ENCODE measurements at regions not wholly inside any gene's neighbourhood (a gene's known extent, or its start where the extent isn't known, plus 50 kb on each side); places are given as distances from the start of the nearest gene placed in this dataset.

GRCh38 chr11:11075515-11076171, 217.8 kb upstream of the ZBED5 start:
- DNase-seq: no peak

DNA sequence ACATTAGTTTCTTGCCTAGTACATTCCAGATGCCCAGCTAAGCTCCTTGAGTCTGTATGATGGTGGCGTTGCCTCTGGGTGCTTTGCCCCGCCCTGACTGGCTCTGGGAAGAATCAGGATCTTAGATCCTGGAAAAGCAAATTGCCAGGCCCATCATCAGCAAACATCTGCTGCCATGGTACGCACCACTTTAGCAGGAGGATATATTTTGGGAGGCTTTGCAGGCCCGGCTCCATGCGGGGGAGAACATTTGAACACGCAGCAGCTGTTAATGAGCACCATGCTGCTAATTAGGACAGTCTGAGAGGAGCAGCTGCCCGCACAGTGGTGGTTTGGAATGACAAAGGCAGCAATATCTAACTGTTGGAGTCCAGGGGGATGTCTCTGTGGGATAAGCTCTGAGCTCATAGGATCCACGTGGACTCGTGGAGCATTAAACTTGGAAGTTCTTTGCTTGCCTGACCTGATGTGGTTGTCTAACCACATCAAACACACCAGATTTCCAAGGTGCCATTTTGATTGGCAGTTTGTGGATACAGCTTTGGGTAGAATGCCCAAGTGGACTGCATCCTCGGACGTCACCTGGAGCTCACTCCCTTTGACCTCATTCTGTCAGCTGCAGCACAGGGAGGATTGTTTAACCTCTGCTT, 217.0 kb upstream of the ZBED5 start:
- no peak for DNase-seq

GRCh38 chr11:11073996-11074395, 216.1 kb upstream of the ZBED5 start:
- DNase-seq: no peak

DNA sequence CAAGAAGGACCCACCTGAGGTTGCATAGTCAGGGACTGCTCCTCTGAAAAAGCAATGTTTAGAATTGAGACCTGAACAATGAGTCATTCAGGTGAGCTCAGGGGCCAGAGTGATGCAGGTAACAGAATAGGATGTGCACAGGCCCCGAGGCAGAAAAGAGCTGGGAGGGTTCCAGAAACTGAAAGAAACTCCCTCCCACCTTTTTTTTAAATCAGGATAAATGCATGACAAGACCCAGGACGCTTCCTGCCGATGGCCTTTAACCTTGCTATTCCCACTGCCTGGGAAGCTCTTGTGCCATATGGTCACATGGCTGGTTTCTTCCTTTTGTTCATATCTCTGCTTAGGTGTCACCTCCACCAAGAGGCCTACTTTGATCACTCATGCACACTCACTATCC, 214.2 kb upstream of the ZBED5 start:
- DNase-seq: no peak

DNA sequence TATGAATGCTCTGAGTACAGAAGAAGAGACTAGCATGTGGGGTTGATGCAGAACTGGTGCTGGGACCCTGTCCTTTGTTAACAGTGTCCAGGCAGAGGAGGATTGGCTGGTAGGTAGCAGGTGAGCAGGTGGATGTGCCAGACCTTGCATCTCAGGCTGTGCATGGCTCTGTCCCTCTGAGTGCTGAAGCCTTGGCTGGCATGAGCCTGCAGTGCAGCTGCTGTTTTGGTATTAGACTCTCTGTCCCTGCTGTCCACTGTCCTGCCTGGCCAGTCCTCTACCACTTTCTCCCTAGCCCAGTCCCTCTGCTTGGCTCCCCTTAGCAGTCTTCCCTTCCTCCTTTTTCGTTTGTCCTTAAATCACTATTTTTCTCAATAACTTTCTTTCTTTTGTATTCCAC, 213.6 kb upstream of the ZBED5 start:
- no peak for DNase-seq

- no peak for DNase-seq
Observed at GRCh38 chr11:11070976-11071375, 213.1 kb upstream of the ZBED5 start.

DNA sequence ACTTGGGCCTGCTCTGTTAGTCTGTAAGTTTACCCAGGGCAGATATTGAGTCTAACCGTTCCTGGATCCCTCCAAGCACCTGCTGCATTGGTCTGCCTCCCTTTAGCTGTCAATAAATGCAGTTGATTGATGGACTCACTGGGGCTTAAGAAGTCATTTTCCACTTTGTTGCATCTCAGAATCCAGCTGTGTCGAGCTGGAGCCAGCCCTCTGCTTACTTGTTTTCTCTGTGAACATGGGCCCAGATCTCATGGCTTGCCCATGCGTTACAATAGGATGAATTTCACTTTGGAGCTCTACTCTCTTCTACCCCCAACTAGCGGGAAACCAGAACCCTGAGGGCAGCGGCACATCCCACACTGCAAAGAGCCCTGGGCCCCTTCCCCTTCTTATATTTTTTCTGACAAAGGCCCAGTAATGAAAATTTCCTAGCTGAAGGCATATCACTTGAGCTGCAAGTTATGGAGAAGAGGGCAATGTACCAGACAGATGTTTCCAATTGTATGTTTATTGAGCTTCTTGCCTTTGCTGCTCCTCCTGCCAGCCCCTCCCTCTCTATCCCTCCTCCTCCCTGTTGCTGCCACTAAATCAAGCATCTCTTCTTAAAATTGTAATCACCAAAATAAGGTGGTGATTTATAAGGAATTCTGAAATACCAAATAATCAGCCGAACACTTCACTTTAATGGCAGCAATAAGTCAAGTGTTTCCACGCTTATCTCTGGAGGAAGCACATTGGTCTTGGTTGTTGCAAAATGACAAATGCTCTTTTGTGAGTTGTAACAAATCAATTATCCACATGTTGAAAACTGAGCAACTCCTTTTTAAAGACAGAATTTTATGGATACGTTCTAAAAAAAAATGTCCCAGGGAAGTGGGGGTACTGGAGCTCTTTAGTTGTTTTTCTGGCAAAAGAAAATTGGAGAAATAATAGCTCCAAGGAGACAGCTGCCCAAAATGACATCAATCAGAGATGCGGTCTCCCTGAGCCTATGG, 212.3 kb upstream of the ZBED5 start:
- DNase-seq: no peak

GRCh38 chr11:11068113-11068512, 210.3 kb upstream of the ZBED5 start:
- DNase-seq: no peak

DNA sequence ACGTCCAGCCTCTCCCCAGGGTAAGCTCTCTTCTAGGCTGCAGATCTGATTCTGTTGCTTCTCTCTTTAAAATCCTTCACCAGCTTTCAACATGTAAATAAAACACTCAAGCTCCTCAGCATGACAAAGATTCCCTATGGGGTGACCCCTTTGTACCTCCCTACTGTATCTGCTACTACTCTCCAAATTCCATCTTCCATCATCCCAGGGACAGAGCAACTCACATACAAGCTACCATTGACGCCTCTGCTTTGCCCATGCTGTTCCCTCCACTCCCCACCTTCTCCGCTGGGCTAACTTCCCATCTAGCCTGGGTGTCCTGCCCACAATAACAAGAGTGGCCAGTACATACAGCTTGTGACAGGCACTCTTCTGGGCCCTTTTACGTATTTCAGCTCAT, 207.5 kb upstream of the ZBED5 start:
- no peak for DNase-seq

- no peak for DNase-seq
Observed at GRCh38 chr11:11057472-11057854, 199.6 kb upstream of the ZBED5 start.

GRCh38 chr11:11056749-11057471, 199.1 kb upstream of the ZBED5 start:
- DNase-seq: no peak

- DNase-seq: no peak
Observed at GRCh38 chr11:11056316-11056715, 198.5 kb upstream of the ZBED5 start.

DNA sequence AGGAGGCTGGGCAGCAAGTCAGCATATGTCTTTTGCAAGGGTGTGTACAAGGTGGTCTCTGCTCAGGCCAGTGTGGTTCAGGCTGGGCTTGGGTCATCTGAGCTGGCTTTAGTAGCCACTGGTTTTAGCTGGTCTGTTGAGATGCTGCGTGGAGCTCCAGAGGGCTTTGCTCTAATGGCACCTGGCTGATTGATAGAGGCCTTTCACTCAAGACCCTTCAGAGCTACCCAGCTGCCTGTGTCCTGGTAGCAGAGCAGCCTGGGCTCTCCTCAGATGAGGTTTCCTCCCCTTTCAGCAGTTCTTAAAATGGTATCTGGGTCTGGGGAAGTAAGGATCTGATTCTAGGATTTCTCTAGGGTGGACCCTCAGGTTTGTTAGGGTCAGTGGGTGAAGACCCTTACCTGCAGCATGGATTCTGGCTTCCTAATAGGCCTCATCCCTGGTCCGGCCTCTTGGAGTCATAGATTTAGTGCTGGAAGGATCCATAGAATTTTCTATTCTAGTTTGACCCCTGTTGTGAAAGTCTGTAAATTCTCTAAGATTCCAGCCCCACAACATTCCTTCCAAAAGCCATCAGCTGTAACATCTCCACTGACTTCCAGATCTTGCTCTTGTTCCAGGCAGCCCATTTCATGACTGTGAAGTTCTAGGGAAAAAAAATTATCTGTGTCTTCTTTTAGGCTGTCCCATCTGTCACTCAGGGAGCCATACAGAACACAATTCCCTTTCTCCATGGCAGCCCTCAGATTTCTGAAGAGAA, 190.2 kb upstream of the ZBED5 start:
- no peak for DNase-seq

DNA sequence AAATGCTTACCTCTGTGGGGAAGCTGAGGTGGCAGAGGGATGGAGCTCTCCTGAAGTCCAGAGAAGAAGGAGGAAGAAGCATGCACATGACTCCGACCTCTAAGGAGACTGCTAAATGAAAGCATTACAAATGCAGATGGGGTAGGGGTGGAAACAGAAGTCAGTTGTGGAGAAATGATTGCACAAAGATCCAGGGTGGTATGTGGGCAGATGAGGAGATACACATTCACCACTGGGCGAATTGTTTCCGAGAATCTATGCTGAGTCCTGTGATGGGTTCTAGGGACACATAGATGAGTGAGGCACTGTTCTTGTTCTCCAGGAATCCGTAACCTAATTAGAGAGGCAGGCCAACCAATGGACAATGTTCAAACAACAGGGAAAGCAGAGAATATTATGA, 188.9 kb upstream of the ZBED5 start:
- no peak for DNase-seq

- no peak for DNase-seq
Observed at GRCh38 chr11:11045156-11045930, 187.5 kb upstream of the ZBED5 start.

DNA sequence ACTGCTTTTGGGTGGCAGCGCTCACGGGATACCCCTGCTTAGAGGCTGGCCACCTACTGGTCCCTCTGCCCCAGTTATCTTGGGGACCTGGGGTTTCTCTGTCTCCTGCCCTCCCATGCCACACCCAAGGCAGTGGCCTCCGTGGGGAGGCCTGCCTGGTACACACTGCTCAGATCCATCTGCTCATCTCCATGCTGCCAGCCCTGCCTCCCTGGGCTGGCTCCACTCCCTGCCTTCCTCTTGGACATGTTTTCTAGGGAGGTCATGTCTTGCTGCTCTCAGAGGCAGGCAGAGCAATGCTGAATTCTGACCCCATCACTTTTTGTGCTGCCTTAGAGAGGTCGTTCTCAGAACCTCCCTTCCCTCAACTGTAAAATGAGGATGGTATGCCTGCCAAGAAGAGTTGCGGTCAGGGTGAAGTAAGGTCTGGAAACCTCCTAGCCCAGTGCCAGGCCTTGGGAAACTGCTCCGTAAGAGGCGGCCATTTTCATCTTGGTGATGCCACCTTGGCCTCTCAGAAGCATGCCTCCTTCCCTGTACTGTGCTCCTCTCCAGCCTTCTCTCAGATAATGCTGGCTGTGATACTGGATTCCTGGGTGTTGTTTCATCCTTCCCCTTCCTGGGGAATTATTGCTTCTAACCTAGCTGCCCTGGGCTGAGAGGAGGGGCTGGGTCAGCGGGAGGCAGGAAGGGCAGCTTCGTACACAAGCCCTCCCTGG, 186.4 kb upstream of the ZBED5 start:
- DNase-seq: no peak

GRCh38 chr11:11043721-11044120, 185.9 kb upstream of the ZBED5 start:
- no peak for DNase-seq

DNA sequence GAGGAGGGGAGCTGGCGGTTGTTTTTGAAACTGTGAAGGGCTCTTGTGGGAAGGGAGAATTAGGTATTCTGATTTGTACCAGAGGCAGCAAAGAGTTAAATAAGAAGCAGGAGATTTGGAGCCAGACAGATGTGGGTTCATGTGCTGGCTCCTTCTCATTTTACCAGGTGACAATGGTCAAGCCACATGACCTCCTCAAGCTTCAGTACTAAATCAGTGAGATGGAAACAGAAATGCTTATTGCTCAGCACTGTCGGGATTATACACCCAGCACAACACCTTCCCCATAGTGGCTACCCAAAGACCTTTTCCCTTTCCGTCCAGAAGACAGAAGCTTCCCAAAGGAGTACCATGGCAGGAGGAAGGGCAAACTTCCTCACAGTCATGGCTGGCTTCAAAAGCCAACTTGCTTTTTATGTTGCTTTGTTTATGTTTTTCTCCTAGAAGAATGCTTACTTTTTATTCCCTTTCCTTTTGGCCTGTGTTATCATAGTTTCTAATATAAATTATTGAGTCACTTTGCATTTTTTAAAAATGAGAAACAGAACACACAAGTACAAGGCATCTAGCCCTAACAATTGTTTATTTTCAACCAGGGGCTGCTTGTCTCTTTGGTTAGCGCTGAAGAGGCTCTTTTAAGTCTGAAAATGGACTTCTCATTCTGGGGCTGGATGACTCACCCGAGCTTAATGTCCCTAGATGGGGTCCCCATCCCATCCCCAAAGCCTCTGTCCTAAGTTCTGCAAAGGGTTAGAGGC, 181.5 kb upstream of the ZBED5 start:
- DNase-seq: no peak

DNA sequence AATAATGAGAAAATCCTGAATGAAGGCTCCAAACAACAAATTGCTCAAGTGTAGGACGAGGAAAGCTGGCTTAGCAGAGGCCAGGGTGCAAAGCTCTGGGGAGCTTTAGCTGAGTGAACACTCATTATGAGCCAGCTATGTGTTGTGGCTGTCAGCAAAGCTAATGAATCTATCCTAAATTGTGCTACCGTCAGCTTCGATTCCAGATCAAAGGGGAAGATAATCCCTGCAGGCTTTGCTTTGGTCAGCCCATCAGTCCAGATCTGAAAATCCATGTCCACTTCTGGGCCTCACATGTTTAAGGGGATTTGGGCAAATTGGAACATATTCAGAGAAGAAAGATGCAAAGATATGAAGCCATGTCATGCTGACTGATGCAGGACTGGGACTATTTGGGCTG, 180.9 kb upstream of the ZBED5 start:
- DNase-seq: no peak

DNA sequence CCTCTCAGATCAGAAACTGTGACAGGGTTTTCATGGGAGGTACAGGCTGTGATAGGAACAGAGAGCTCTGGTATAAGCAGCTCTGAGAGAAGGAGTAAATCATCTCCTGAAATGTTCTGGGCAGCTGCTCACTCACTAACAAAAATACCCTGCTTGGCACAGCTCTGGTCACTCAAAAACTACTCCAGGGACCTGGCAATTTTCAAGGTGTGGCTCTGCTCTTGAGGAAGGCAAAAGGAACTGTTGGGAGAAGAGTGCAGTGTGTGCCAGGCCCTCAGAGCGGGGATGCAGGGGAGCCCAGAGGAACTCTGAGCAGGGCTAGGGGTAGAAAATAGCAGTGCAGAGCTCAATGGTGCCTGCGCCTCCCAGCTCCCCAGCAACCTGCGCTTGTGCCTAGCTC, 180.5 kb upstream of the ZBED5 start:
- DNase-seq: no peak

All from NCI-H1436 treated with DMSO at 0.1 percent for 48 hours (cell line).